H9 (cell line): ENCODE measurements at regions not wholly inside any gene's neighbourhood (a gene's known extent, or its start where the extent isn't known, plus 50 kb on each side); places are given as distances from the start of the nearest gene placed in this dataset.

Source experiments
- DNase-seq: peaks from one replicate; pipeline ENCODE4 v3.0.0-alpha.2; 2017
- H2AFZ ChIP-seq: one replicate; pipeline ENCODE4 v1.6.1; 2013; ENCODE audit warnings: mild to moderate bottlenecking, low read length, control low read depth, moderate library complexity
- H2AK5ac ChIP-seq: 2 replicates; pipeline ENCODE4 v1.6.1; 2013; ENCODE audit warnings: low read length, control low read depth, mixed read lengths; ENCODE audit not compliant: insufficient read length
- H2BK120ac ChIP-seq: one replicate; pipeline ENCODE4 v1.6.1; 2013; ENCODE audit warnings: low read depth, mild to moderate bottlenecking, low read length, control low read depth, inconsistent platforms; ENCODE audit not compliant: poor library complexity, severe bottlenecking
- H2BK12ac ChIP-seq: 2 replicates; pipeline ENCODE4 v1.6.1; 2013; ENCODE audit warnings: low read length, control low read depth, mixed read lengths, low read depth; ENCODE audit not compliant: insufficient read length
- H2BK15ac ChIP-seq: 2 replicates; pipeline ENCODE4 v1.6.1; 2013; ENCODE audit warnings: low read depth, low read length, control low read depth
- H2BK20ac ChIP-seq: one replicate; pipeline ENCODE4 v1.6.1; 2013; ENCODE audit warnings: low read depth, mild to moderate bottlenecking, low read length, control low read depth, inconsistent platforms; ENCODE audit not compliant: poor library complexity, severe bottlenecking
- H2BK5ac ChIP-seq: 2 replicates; pipeline ENCODE4 v1.6.1; 2013; ENCODE audit warnings: low read length, control low read depth, mixed read lengths; ENCODE audit not compliant: insufficient read length
- H3K14ac ChIP-seq: 2 replicates; pipeline ENCODE4 v1.6.1; 2013; ENCODE audit warnings: low read length, control low read depth; ENCODE audit not compliant: insufficient read depth
- H3K18ac ChIP-seq: 2 replicates; pipeline ENCODE4 v1.6.1; 2013; ENCODE audit warnings: low read depth, mild to moderate bottlenecking, mixed read lengths, low read length, control low read depth; ENCODE audit not compliant: insufficient read length
- H3K23ac ChIP-seq: 2 replicates; pipeline ENCODE4 v1.6.1; 2013; ENCODE audit warnings: low read length, control low read depth, mixed read lengths, low read depth; ENCODE audit not compliant: insufficient read length
- H3K23me2 ChIP-seq: 2 replicates; pipeline ENCODE4 v1.6.1; 2013; ENCODE audit warnings: low read depth, mild to moderate bottlenecking, mixed read lengths, low read length, control low read depth; ENCODE audit not compliant: insufficient read length, poor library complexity, severe bottlenecking
- H3K27ac ChIP-seq: 2 replicates; pipeline ENCODE4 v1.5.1; 2013; ENCODE audit warnings: low read length, control low read depth, mixed read lengths, low read depth; ENCODE audit not compliant: insufficient read length
- H3K27me3 ChIP-seq: 2 replicates; pipeline ENCODE4 v1.6.1; 2013; ENCODE audit warnings: low read length, control low read depth, inconsistent platforms; ENCODE audit not compliant: insufficient read depth
- H3K4ac ChIP-seq: 2 replicates; pipeline ENCODE4 v1.6.1; 2013; ENCODE audit warnings: low read depth, mild to moderate bottlenecking, control low read depth, inconsistent platforms, low read length, moderate library complexity
- H3K4me1 ChIP-seq: 2 replicates; pipeline ENCODE4 v1.6.1; 2013; ENCODE audit warnings: low read length, control low read depth, inconsistent platforms; ENCODE audit not compliant: insufficient read depth
- H3K4me2 ChIP-seq: 2 replicates; pipeline ENCODE4 v1.6.1; 2013; ENCODE audit warnings: low read length, control low read depth, mixed read lengths; ENCODE audit not compliant: insufficient read length, insufficient read depth
- H3K56ac ChIP-seq: 2 replicates; pipeline ENCODE4 v1.6.1; 2013; ENCODE audit warnings: low read depth, mild to moderate bottlenecking, mixed read lengths, low read length, control low read depth; ENCODE audit not compliant: insufficient read length
- H3K79me1 ChIP-seq: 2 replicates; pipeline ENCODE4 v1.6.1; 2013; ENCODE audit warnings: low read depth, mild to moderate bottlenecking, moderate library complexity, low read length, control low read depth, inconsistent platforms; ENCODE audit not compliant: insufficient read depth, poor library complexity, severe bottlenecking
- H3K79me2 ChIP-seq: 2 replicates; pipeline ENCODE4 v1.6.1; 2013; ENCODE audit warnings: low read length, control low read depth, inconsistent platforms; ENCODE audit not compliant: insufficient read depth
- H3K9ac ChIP-seq: 2 replicates; pipeline ENCODE4 v1.6.1; 2013; ENCODE audit warnings: low read length, control low read depth, mixed read lengths; ENCODE audit not compliant: insufficient read length; ENCODE audit errors: extremely low read depth
- H3K9me3 ChIP-seq: one replicate; pipeline ENCODE4 v1.6.1; 2013; ENCODE audit warnings: low read depth, low read length, inconsistent platforms; ENCODE audit not compliant: control insufficient read depth
- H3T11ph ChIP-seq: one replicate; pipeline ENCODE4 v1.6.1; 2013; ENCODE audit warnings: mild to moderate bottlenecking, low read length, control low read depth, inconsistent platforms
- H4K20me1 ChIP-seq: one replicate; pipeline ENCODE4 v1.6.1; 2013; ENCODE audit not compliant: control insufficient read depth, insufficient read length, insufficient read depth
- H4K5ac ChIP-seq: 2 replicates; pipeline ENCODE4 v1.6.1; 2013; ENCODE audit warnings: low read depth, mild to moderate bottlenecking, mixed read lengths, low read length, control low read depth; ENCODE audit not compliant: insufficient read length
- H4K8ac ChIP-seq: replicated peaks from 2 replicates; pipeline ENCODE4 v1.6.1; 2013; ENCODE audit warnings: low read length, control low read depth, mixed read lengths, low read depth; ENCODE audit not compliant: insufficient read length
- H4K91ac ChIP-seq: 2 replicates; pipeline ENCODE4 v1.6.1; 2013; ENCODE audit warnings: low read depth, mild to moderate bottlenecking, moderate library complexity, mixed read lengths, low read length, control low read depth; ENCODE audit not compliant: insufficient read length
- H3K27ac Mint-ChIP-seq, 3 experiments: 2 replicates in 2 of 3; 3 replicates in 1 of 3; pipeline ENCODE4 v1.8.0; 2020 to 2021; ENCODE audit warnings: mixed read lengths in 3 of 3, mild to moderate bottlenecking in 1 of 3, moderate library complexity in 1 of 3
- H3K27me3 Mint-ChIP-seq: 2 replicates; pipeline ENCODE4 v1.8.0; 2021; ENCODE audit warnings: low read depth, mild to moderate bottlenecking, moderate library complexity, mixed read lengths
- H3K36me3 Mint-ChIP-seq, 3 experiments: 2 replicates in 2 of 3; 3 replicates in 1 of 3; pipeline ENCODE4 v1.8.0; 2020 to 2021; ENCODE audit warnings: low read depth in 3 of 3, mixed read lengths in 3 of 3; ENCODE audit not compliant: insufficient read depth in 1 of 3
- H3K4me1 Mint-ChIP-seq, 2 experiments: 2 replicates each; pipeline ENCODE4 v1.8.0; 2020; ENCODE audit warnings: mixed read lengths in 2 of 2
- H3K4me3 Mint-ChIP-seq, 2 experiments: 2 replicates in 1 of 2; 3 replicates in 1 of 2; pipeline ENCODE4 v1.8.0; 2020 to 2021; ENCODE audit warnings: mild to moderate bottlenecking in 2 of 2, mixed read lengths in 2 of 2, moderate library complexity in 1 of 2
- H3K9me3 Mint-ChIP-seq, 2 experiments: 2 replicates in 1 of 2; 3 replicates in 1 of 2; pipeline ENCODE4 v1.8.0; 2020; ENCODE audit warnings: mild to moderate bottlenecking in 2 of 2, mixed read lengths in 2 of 2, moderate library complexity in 1 of 2
- CTCF ChIP-seq: fragments of 200-600 bp; sonication (generic); conservative IDR thresholded peaks from 3 replicates; pipeline ENCODE4 v1.8.0; 2021; ENCODE audit warnings: antibody characterized with exemption, mild to moderate bottlenecking
- WGBS: extraction: QIAGEN DNeasy Blood & Tissue Kit; methylation state at CpG from one replicate; pipeline ENCODE4 v1.1.7; 2013; ENCODE audit warnings: missing lambda C conversion rate, low lambda C conversion rate, mixed read lengths; ENCODE audit not compliant: insufficient read length; ENCODE audit errors: extremely low coverage; 5-methylcytosine and 5-hydroxymethylcytosine counted together

- no peaks in the 10 kb centered on the region for H3K23me2 ChIP-seq
- no peak overlapping the region for H2BK20ac ChIP-seq
- H3T11ph ChIP-seq: no peak overlapping the region
- H4K20me1 ChIP-seq: no peaks in the 10 kb centered on the region
- H4K91ac ChIP-seq: no peak overlapping the region
- Mint-ChIP-seq H3K9me3 (peaks cover 11 to 14% of the 10 kb centered on the region in 2 experiments), H3K4me3 (no peak overlapping the region), H3K36me3 (peaks cover 0 to 14% (median 4%) of the 10 kb centered on the region in 3 experiments; a peak in 3 of 7 replicates), H3K27ac (no peak overlapping the region), H3K27me3 (no peaks in the 10 kb centered on the region), H3K4me1 (peaks cover 4 to 5% of the 10 kb centered on the region in 2 experiments; a peak in 2 of 4 replicates)
- no CpG with 5 or more reads among the region's 1 CpG for WGBS
- H2BK15ac ChIP-seq: no peak overlapping the region
- H2BK5ac ChIP-seq: no peak overlapping the region
- no peak for DNase-seq
- H3K4me2 ChIP-seq: no peak overlapping the region
- H3K9me3 ChIP-seq: peaks cover 7% of the 10 kb centered on the region
- H2BK120ac ChIP-seq: no peak overlapping the region
- TF ChIP-seq CTCF: no peak
- no peak overlapping the region for H4K8ac ChIP-seq
- no peak overlapping the region for H3K14ac ChIP-seq
- H2AFZ ChIP-seq: no peak overlapping the region
- no peaks in the 10 kb centered on the region for H3K79me1 ChIP-seq
- H3K56ac ChIP-seq: no peak overlapping the region
- H3K23ac ChIP-seq: no peak overlapping the region
- no peaks in the 10 kb centered on the region for H3K4me1 ChIP-seq
- no peaks in the 10 kb centered on the region for H3K27me3 ChIP-seq
- no peak overlapping the region for H2BK12ac ChIP-seq
- H3K27ac ChIP-seq: no peak overlapping the region
- H4K5ac ChIP-seq: no peak overlapping the region
- no peak overlapping the region for H3K9ac ChIP-seq
- no peak overlapping the region for H2AK5ac ChIP-seq
- H3K4ac ChIP-seq: no peak overlapping the region
- H3K18ac ChIP-seq: no peak overlapping the region
- H3K79me2 ChIP-seq: no peaks in the 10 kb centered on the region
Measured at GRCh38 chr6:81204731-81205130, 547.8 kb downstream of the TENT5A start.
